ENCODE measurements at regions not wholly inside any gene's neighbourhood (a gene's known extent, or its start where the extent isn't known, plus 50 kb on each side); places are given as distances from the start of the nearest gene placed in this dataset.
A peak's percentile ranks its signal among the peaks of the same experiment; 100 is the strongest.
"Not testable (repeated sequence)": the region's sequence is repeated elsewhere in the genome, so short reads cannot be mapped to it uniquely, and the experiment has no call there.

DNA sequence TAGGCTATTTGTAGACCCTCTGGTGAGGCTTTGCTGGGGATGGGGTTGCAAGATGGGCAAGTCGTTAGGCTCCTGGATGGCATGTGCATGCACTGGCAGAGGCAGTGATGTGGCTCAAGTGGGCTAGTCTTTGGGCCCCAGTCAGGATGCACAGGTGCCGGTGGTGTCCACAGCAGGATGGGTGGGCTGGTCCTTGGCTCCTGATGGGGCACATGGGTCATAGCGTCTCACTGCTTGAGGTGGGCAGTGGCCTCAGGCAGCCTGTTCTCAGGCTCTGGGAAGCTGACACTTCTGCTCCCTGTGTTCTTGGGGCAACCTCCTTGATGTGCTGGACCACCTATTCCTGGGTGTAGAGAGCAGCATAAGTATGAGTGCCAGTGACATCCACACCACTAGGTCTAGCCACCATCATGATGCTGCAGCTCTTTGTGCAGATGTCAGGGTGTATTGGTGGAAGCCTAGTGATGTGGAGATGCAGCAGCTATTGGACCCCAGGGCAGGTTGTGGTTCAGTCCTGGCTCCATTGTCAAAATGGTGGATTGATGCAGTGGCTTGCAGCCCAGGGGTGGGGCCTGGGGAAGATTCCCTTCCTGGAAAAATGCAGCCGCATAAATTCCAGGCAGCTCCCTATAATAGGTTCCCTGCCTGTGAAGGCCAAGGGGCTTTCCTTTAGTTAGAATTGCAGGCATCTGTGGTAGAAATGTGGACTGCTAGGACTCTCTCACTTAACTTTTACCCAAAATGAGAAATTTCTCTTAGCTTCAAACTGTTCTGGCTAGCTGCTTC, 742.5 kb upstream of the MDGA2 start:
- DNase-seq (ENCODE audit: low read depth), result no peak

- no peak for DNase-seq (ENCODE audit: low read depth)
Measured at GRCh38 chr14:48401321-48401720, 725.9 kb upstream of the MDGA2 start.

DNA sequence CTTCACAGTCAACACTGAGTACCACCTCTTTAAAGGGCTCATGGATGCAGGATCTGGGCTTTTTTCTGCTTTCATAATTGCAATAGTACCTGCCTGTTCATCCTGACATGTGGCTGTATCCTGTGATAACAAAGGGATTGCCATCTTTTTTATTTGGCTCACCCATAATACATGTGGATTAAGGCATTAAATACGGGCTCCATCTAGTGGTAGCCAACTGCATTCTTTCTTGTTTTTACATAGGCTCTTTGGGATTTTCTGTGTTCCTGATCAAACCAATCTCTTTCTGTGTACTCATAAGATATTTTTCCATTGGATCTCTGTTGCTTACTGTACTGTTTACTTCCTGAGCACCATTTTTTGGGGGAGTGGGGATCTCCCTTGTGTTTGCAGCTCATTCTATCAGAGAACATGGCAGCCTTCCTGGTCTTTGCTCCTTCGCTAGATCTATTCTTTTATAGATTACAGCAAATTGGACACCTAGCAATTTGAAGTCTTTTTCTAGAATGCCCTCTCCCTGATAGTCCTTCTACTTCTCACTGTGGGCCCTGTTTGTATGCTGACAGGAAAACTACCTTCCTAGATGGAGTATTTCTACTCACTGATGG, 723.4 kb upstream of the MDGA2 start:
- DNase-seq (ENCODE audit: low read depth), result peak; percentile 37

GRCh38 chr14:48391661-48392060, 716.3 kb upstream of the MDGA2 start:
- no peak for DNase-seq (ENCODE audit: low read depth)

- DNase-seq (ENCODE audit: low read depth), result no peak
Measured at GRCh38 chr14:48390346-48390745, 714.9 kb upstream of the MDGA2 start.

- DNase-seq (ENCODE audit: low read depth), result no peak
Measured at GRCh38 chr14:48384821-48385220, 709.4 kb upstream of the MDGA2 start.

- DNase-seq (ENCODE audit: low read depth), result no peak
Measured at GRCh38 chr14:48382961-48383360, 707.6 kb upstream of the MDGA2 start.

GRCh38 chr14:48378541-48378940, 703.1 kb upstream of the MDGA2 start:
- DNase-seq (ENCODE audit: low read depth), result no peak

DNA sequence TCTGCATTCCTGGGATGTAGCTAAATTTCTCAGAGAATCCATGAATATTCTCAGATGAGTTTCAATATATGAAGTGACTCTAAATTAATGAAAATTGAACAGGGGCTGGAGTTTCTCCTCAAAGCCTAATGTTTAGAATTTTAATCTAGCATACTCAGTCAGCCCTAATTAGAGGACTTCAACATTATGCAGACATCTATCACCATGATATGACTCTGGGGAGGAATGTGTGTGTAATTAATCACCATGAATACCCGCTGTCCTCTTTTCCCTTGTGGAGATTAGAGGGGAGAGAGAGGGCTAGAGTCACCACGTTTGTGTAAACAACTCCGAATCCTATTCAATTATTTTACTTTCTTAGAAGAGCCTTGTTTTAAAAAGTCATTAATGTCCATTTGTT, 698.6 kb upstream of the MDGA2 start:
- no peak for DNase-seq (ENCODE audit: low read depth)

DNA sequence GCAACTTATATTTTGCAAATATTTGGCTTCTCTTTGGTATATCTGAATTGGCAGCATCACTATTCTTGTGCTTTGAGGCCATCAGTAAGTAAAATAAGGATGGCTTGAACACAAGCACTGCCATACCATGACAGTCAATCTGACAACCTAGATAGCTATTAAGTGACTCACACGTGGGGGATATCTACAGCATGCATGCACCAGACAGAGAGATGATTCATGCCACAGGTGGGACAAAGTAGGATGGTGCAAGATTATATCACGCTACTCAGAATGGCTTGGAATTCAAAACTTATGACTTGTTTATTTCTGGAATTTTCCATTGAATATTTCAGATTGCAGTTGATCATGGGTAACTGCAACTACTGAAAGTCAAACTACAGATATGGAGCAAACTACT, 675.6 kb upstream of the MDGA2 start:
- DNase-seq (ENCODE audit: low read depth), result peak; percentile 77

- peak; percentile 35 for DNase-seq (ENCODE audit: low read depth)
Measured at GRCh38 chr14:48349689-48350088, 674.3 kb upstream of the MDGA2 start.

DNA sequence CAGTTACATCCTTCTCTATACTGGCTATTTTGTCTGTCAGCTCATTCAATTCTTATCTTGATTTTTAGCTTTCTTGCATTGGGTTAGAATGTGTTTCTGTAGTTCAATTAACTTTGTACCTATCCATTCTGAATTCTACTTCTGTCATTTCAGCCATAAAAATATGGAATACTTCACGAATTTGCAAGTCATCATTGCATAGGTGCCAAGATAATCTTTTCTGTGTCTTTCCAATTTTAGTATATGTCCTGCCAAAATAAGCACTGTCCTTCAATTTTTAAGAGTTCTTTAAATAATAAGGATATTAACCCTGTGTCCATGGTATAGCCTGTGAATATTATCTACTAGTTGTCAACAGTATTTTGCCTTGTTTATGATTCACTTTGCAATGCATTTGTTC, 665.7 kb upstream of the MDGA2 start:
- DNase-seq (ENCODE audit: low read depth), result no peak

DNA sequence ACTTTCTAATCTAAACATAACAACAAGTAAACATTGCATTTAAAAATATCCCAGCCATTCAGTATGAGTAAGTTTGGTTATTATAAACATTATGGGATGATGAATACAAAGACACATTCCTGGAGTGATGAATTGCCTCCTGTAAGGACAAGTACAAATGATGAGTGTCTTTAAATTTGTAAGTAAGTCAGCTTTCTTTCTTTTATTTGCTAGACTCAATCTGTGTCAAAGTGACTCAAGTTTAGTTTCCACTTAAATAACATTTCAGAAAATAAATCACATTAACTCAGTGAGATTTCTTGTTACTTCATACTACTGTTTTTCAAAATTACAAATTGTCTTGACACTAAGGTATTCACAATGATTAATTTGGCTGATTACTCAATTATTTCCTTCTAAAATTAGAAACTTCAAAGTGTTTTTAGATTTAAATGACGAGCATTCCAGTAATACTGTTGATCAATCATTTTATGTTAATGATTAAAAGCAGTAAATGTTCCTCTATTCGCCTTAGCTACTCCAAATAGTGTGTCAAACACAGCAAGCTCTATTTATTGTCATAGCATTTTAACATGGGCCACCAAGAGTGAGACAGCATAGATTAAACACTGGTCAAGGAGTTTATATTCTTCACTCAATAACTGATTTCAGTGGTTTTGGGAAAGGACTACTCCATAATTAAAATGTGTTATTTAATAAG, 658.0 kb upstream of the MDGA2 start:
- DNase-seq (ENCODE audit: low read depth), result no peak

- no peak for DNase-seq (ENCODE audit: low read depth)
Measured at GRCh38 chr14:48331421-48331820, 656.0 kb upstream of the MDGA2 start.

- peak; percentile 38 for DNase-seq (ENCODE audit: low read depth)
Measured at GRCh38 chr14:48325486-48325885, 650.1 kb upstream of the MDGA2 start.

GRCh38 chr14:48323665-48324064, 648.3 kb upstream of the MDGA2 start:
- DNase-seq (ENCODE audit: low read depth), result peak; percentile 73

- no peak for DNase-seq (ENCODE audit: low read depth)
Measured at GRCh38 chr14:48319823-48320222, 644.4 kb upstream of the MDGA2 start.

DNA sequence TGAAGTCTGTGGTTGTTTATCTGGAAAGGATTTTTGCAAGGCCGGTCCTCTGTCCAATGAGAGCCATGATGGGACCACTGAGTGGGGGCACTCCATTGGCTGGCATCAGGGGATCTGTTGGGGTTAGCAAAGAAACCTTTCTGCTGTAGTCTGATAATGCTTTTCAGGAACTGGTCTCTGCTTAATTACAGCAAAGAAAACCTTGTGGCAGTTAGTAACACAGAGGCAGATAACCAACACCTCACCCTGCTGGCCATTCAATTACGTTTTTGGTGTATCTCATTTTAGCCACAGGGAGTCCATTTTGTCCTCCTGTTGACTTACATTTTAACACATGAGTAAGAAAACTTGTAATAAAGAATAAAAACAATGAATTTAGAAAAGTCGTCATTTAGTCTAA, 629.3 kb upstream of the MDGA2 start:
- DNase-seq (ENCODE audit: low read depth), result no peak

DNA sequence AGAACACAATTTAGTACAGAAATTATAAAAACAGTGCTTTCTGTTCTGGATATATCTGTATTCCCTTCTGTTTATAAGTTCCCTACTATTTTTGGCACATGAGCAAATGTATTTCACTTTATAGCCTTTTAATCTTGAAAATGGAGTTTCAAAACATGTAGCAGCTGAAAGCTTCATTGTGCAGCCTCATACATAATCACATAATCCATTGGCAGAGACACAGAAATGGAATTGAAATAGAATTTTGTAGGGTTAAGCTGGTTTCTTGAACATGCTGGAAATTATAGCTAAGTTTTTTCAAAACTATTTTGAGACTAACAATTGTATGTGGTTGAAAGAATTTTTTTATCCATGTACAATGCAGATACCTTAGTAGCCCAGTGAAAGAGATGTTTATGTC, 614.3 kb upstream of the MDGA2 start:
- DNase-seq (ENCODE audit: low read depth), result no peak

DNA sequence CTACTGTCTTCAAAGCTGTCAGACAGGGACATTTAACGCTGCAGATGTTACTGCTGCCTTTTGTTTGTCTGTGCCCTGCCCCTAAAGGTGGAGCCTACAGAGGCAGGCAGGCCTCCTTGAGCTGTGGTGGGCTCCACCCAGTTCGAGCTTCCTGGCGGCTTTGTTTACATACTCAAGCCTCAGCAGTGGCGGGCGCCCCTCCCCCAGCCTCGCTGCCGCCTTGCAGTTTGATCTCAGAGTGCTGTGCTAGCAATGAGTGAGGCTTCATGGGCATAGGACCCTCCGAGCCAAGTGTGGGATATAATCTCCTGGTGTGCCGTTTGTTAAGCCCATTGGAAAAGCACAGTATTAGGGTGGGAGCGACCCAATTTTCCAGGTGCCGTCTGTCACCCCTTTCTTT, 609.8 kb upstream of the MDGA2 start:
- not testable (repeated sequence) for DNase-seq (ENCODE audit: low read depth)

DNA sequence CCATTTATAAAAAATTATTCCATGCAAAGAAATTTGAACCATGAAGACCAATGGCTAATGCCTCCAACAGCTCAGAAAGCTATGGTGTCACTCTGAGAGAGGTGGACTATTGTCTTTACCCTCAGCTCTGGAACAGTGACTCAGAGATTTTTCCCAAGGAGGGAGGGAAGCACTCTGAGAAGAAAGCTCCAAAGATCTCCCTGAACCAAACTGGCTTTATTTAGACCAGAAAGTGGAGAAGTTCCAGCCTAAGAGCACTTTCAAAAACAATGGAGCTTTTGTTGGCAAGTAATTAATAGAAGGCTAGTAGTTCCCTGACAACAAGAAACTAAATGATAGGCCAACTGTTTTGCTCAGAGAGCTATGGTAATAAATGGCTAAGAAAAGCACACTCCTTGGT, 599.9 kb upstream of the MDGA2 start:
- no peak for DNase-seq (ENCODE audit: low read depth)

DNA sequence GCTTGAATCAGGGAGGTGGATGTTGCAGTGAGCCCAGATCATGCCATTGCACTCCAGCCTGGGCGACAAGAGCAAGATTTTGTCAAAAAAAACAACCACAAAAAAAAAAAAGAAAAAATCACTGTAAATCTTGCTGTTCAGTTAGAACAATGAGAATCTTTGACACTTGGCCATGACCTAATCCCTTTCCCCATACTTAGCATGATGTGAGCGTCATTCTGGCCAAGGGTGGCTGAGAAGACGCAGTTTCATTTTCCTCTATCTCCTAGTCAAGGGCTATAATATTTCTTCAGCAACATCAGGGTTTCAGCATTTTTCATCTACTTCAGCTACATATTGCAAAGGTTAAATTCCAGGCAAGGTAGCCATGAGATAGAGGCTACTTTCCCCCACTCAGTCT, 599.4 kb upstream of the MDGA2 start:
- DNase-seq (ENCODE audit: low read depth), result no peak

GRCh38 chr14:48267926-48268325, 592.5 kb upstream of the MDGA2 start:
- not testable (repeated sequence) for DNase-seq (ENCODE audit: low read depth)

All from HS-5 (cell line).